ENCODE measurements at regions not wholly inside any gene's neighbourhood (a gene's known extent, or its start where the extent isn't known, plus 50 kb on each side); places are given as distances from the start of the nearest gene placed in this dataset.

DNA sequence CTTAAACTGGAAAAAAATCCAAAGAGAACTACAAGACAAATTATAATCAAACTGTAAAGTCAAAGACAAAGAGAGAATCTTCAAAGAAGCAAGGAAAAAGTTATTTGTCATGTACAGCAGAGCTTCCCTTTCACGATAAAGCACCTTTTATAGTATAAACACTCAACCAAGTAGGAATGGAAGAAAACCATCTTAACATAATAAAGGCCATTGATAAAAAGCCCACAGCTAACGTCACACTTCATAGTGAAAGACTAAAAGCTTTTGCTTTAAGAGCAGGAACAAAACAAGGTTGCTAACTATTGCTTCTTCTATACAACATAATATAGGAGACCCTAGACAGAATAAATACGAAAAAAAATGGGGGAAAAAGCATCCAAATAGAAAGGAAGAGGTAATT, 595.7 kb upstream of the POU3F4 start:
- in situ Hi-C loops (cut with HindIII; ENCODE audit: low sequenced_read_pairs): no loop called here
- TF ChIP-seq CTCF (IDR thresholded peaks at IDR 0.05; ENCODE audit: low read depth, low read length): no peak
- no peak for DNase-seq (ENCODE audit: low read depth, low spot score)
- H3K4me3 ChIP-seq (ENCODE audit: low read depth, low read length): no peak overlapping the region

- no peak overlapping the region for H3K4me3 ChIP-seq (ENCODE audit: low read depth, low read length)
- DNase-seq (ENCODE audit: low read depth, low spot score): no peak
- in situ Hi-C loops (cut with HindIII; ENCODE audit: low sequenced_read_pairs): no loop called here
- no peak for TF ChIP-seq CTCF (IDR thresholded peaks at IDR 0.05; ENCODE audit: low read depth, low read length)
Observed at GRCh38 chrX:82934980-82935379, 573.1 kb upstream of the POU3F4 start.

DNA sequence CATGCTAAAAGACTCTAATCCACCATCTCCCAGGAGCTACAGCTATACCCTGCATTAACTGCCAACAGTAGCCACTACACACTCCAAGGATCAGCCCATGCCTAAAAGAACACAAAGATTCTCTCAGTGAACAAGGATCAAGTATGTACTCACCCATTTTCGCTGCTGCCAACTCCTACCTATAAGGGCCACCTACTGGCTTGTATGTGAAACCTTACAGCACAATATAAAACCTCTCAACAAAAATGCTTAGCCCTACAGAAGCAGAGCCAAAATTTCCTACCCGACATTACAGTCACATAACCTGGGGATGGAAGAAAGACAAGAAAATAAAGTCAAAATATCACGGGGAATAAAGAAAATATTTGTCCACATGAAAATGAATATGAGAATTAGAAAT, 562.8 kb upstream of the POU3F4 start:
- in situ Hi-C loops (cut with HindIII; ENCODE audit: low sequenced_read_pairs): no loop called here
- no peak for TF ChIP-seq CTCF (IDR thresholded peaks at IDR 0.05; ENCODE audit: low read depth, low read length)
- H3K4me3 ChIP-seq (ENCODE audit: low read depth, low read length): no peak overlapping the region
- no peak for DNase-seq (ENCODE audit: low read depth, low spot score)

GRCh38 chrX:82961129-82961528, 547.0 kb upstream of the POU3F4 start:
- no peak overlapping the region for H3K4me3 ChIP-seq (ENCODE audit: low read depth, low read length)
- no peak for TF ChIP-seq CTCF (IDR thresholded peaks at IDR 0.05; ENCODE audit: low read depth, low read length)
- DNase-seq (ENCODE audit: low read depth, low spot score): no peak
- in situ Hi-C loops (cut with HindIII; ENCODE audit: low sequenced_read_pairs): no loop called here

DNA sequence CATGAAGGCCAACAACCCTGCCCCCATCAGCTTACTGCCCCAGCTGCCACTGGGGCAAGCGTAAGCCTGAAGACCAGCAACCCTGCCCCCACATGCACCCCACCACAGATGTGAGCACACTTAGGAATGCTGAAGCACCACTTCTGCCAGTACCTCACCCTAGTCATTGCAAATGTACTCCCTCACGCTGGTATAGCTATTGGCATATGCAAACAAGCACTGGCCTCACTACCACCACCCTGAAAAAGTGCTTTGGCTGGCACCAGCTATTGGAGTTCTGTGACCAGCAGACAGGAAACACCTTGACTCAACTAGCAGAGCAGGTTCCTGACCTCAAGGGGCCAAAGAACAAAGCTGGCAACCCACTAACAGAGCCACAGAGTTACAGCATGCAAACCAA, 534.4 kb upstream of the POU3F4 start:
- H3K4me3 ChIP-seq (ENCODE audit: low read depth, low read length): no peak overlapping the region
- in situ Hi-C loops (cut with HindIII; ENCODE audit: low sequenced_read_pairs): no loop called here
- DNase-seq (ENCODE audit: low read depth, low spot score): no peak
- TF ChIP-seq CTCF (IDR thresholded peaks at IDR 0.05; ENCODE audit: low read depth, low read length): no peak

- DNase-seq (ENCODE audit: low read depth, low spot score): no peak
- H3K4me3 ChIP-seq (ENCODE audit: low read depth, low read length): no peak overlapping the region
- in situ Hi-C loops (cut with HindIII; ENCODE audit: low sequenced_read_pairs): no loop called here
- no peak for TF ChIP-seq CTCF (IDR thresholded peaks at IDR 0.05; ENCODE audit: low read depth, low read length)
Observed at GRCh38 chrX:82998163-82998562, 509.9 kb upstream of the POU3F4 start.

- in situ Hi-C loops (cut with HindIII; ENCODE audit: low sequenced_read_pairs): no loop called here
- no peak for DNase-seq (ENCODE audit: low read depth, low spot score)
- no peak overlapping the region for H3K4me3 ChIP-seq (ENCODE audit: low read depth, low read length)
- no peak for TF ChIP-seq CTCF (IDR thresholded peaks at IDR 0.05; ENCODE audit: low read depth, low read length)
Observed at GRCh38 chrX:83004012-83004411, 504.1 kb upstream of the POU3F4 start.

Data from astrocyte of the spinal cord (primary cell).